ENCODE measurements at regions not wholly inside any gene's neighbourhood (a gene's known extent, or its start where the extent isn't known, plus 50 kb on each side); places are given as distances from the start of the nearest gene placed in this dataset.
A peak's percentile ranks its signal among the peaks of the same experiment; 100 is the strongest.

DNA sequence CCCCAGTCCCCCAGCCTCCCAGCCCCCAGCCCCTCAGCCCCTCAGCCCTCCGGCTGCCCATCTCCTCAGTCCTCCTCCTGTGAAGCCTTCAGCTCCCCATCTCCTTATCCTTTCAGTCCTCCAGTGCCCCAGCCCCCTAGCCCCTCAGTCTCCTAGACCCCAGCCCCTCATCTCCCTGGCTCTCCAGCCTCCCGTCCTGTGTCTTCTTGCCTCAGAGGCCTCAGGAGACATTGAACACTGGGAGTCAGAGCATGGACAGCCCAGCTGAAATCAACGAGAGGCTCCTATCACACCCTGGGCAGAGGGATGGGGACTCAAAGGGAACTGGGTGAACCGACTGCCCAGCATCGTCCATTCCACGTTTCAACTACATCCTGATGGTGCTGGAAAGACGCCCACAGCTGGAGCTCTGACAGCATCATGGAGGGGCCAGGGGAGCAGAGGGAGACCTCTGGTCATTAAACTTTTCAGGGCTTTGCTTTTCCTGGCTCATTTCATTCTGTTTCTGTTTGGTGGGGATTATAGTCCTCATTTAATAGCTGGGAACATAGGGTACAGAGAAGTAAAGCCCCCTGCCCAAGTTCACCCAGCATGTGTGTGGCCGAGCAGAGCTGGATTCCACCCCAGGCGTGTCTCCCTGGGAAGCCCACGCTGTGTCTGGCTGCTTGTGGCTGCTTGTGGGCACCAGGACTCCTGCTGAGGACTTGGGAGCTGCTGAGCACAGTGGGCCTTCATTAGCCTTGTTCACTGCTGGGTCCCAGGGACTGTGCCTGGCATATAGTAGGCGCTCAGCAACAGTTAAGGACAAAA lies 396.7 kb downstream of the PTPRU start:
- H3K36me3 ChIP-seq = no peaks in the 10 kb centered on the region
- TF ChIP-seq, protein P1, sequence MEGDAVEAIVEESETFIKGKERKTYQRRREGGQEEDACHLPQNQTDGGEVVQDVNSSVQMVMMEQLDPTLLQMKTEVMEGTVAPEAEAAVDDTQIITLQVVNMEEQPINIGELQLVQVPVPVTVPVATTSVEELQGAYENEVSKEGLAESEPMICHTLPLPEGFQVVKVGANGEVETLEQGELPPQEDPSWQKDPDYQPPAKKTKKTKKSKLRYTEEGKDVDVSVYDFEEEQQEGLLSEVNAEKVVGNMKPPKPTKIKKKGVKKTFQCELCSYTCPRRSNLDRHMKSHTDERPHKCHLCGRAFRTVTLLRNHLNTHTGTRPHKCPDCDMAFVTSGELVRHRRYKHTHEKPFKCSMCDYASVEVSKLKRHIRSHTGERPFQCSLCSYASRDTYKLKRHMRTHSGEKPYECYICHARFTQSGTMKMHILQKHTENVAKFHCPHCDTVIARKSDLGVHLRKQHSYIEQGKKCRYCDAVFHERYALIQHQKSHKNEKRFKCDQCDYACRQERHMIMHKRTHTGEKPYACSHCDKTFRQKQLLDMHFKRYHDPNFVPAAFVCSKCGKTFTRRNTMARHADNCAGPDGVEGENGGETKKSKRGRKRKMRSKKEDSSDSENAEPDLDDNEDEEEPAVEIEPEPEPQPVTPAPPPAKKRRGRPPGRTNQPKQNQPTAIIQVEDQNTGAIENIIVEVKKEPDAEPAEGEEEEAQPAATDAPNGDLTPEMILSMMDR (IDR thresholded peaks at IDR 0.05) = no peak
- no peak for TF ChIP-seq POLR2A (IDR thresholded peaks at IDR 0.05)

DNA sequence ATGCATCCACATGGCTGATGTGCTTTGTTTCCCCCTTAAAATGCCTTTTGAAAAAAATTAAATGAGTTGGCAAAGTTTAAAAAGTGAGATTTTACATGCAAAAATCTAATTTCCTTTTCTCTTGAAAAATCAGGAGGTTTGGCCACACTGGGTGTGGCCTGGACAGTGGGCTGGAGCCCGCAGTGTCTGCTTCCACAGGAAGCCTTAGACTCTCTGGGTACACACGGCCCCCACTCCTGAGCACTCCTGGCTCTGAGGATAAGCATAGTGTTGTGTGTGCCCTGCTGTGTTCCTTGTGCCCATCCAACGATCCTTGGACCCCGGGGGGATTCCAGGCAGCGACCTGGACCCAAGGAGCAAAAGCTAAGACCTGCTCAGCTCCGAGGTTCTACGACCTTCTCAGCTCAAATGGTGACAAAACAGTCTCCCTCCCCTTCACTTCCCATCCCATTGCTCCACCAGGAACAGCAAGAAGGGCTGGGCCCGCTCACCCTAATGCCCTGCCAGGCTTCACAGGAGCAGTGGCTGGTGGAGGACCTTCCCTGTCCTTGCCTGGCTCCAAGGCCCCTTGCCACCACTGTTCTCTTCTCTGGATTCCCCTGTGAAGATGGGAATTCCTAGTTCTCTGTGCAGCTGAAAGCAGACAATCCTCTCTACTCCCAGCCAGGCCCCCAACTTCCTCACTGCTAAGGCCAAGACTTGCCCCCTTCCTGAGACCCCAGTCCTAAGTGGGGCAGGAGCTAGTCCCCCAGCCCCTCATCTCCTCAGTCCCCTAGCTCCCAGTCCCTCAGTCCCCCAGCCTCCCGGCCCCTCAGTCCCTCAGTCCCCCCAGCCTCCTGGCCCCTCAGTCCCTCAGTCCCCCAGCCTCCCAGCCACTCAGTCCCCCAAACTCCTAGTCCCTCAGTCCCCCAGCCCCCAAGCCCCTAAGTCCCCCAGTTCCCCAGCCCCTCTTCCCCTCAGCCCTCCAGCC lies 395.8 kb downstream of the PTPRU start:
- peaks cover 9 to 11% of the 10 kb centered on the region in 2 donors for H3K9me3 ChIP-seq
- intact Hi-C loops (cut with DNase I; ENCODE audit: low total_unique reads) = no loop called here
- peak overlapping the region in 1 of 2 donors; percentile 25 for H3K27ac ChIP-seq
- TF ChIP-seq POLR2A (IDR thresholded peaks at IDR 0.05) = no peak
- TF ChIP-seq, protein P1 (IDR thresholded peaks at IDR 0.05) = no peak
- no peak for TF ChIP-seq POLR2AphosphoS5 (IDR thresholded peaks at IDR 0.05)
- H3K36me3 ChIP-seq = no peaks in the 10 kb centered on the region
- H3K4me3 ChIP-seq = no peak overlapping the region
- no peaks in the 10 kb centered on the region for H3K27me3 ChIP-seq
- peak in 1 of 2 donors; percentile 24 for DNase-seq (ENCODE audit: low spot score in 2 of 2)
- no peaks in the 10 kb centered on the region for H3K4me1 ChIP-seq

More for the DNA sequence above, 396.7 kb downstream of the PTPRU start:
- peak in 1 of 2 donors; percentile 42 for DNase-seq (ENCODE audit: low spot score in 2 of 2)
- Histone ChIP-seq H3K9me3 (peaks cover 6 to 9% of the 10 kb centered on the region in 2 donors), H3K4me3 (no peak overlapping the region), H3K4me1 (no peaks in the 10 kb centered on the region), H3K27me3 (no peaks in the 10 kb centered on the region), H3K27ac (no peak overlapping the region)
- intact Hi-C loops (cut with DNase I; ENCODE audit: low total_unique reads) = no loop called here

DNA sequence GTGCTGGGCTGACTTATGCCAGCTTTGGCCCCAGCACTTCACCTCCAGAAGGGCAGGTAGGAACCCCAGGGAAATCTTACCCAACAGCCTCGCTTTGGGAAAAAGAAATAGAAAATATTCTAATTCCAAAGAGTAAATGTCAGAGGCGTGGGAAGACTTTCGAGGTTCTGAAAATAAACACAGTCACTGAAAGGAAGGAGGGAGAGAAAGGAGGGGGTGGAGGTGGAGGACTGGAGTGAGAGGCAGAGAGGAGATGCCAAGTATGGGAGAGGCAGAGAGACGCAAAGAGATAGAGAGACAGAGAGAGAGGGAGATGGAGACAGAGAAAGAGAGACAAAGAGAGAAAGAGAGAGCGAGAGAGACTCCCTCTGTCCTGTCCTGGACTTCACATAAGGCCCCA lies 395.0 kb downstream of the PTPRU start:
- TF ChIP-seq POLR2A (IDR thresholded peaks at IDR 0.05) = no peak
- TF ChIP-seq POLR2AphosphoS5 (IDR thresholded peaks at IDR 0.05) = no peak
- TF ChIP-seq, protein P1 (IDR thresholded peaks at IDR 0.05) = no peak
- Histone ChIP-seq H3K27ac (no peak overlapping the region), H3K4me3 (no peak overlapping the region), H3K9me3 (peaks cover 9 to 11% of the 10 kb centered on the region in 2 donors), H3K36me3 (no peaks in the 10 kb centered on the region), H3K4me1 (no peaks in the 10 kb centered on the region), H3K27me3 (no peaks in the 10 kb centered on the region)
- DNase-seq (ENCODE audit: low spot score in 2 of 2) = no peak
- intact Hi-C loops (cut with DNase I; ENCODE audit: low total_unique reads) = no loop called here

DNA sequence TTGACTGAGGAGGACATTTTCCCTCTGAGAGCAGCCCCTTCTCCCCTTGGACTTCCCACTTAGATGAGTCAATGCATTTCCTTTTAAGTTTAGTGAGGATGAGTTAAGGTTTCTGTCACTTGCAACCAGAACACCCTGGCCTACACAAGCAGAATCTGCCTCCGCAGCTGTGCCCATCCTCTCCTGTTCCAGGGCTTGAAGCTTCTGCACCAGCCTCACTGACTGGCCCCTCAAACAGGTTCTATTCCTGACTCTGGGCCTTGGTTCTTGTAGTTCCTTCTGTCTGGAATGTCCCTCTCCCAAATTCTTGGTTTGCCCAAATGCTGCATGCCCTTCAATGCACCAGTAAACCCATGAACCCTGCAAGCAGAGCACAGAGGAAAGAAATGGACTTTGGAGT lies 394.4 kb downstream of the PTPRU start:
- Histone ChIP-seq H3K4me1 (no peaks in the 10 kb centered on the region), H3K27ac (no peak overlapping the region), H3K4me3 (no peak overlapping the region), H3K36me3 (no peaks in the 10 kb centered on the region), H3K27me3 (no peaks in the 10 kb centered on the region), H3K9me3 (peaks cover 9 to 11% of the 10 kb centered on the region in 2 donors)
- intact Hi-C loops (cut with DNase I; ENCODE audit: low total_unique reads) = no loop called here
- DNase-seq (ENCODE audit: low spot score in 2 of 2) = no peak
- no peak for TF ChIP-seq POLR2AphosphoS5 (IDR thresholded peaks at IDR 0.05)
- no peak for TF ChIP-seq POLR2A (IDR thresholded peaks at IDR 0.05)
- TF ChIP-seq, protein P1 (IDR thresholded peaks at IDR 0.05) = no peak
